SU-DHL-6 (cell line): ENCODE measurements at regions not wholly inside any gene's neighbourhood (a gene's known extent, or its start where the extent isn't known, plus 50 kb on each side); places are given as distances from the start of the nearest gene placed in this dataset.

Experiments used
- EZH2phosphoT487 ChIP-seq: fragments of 200-600 bp; sonication (generic), shearing (Covaris generic); conservative IDR thresholded peaks from 2 replicates; pipeline ENCODE4 v1.6.1; 2018; ENCODE audit warnings: mild to moderate bottlenecking, antibody characterized with exemption, low read length, moderate library complexity, mixed read lengths
- TF ChIP-seq, protein P1 (sequence below): fragments of 200-600 bp; sonication (generic); IDR thresholded peaks from one replicate; pipeline ENCODE4 v1.5.1; 2017; ENCODE audit warnings: antibody characterized with exemption, mild to moderate bottlenecking, low read length, moderate library complexity; ENCODE audit not compliant: insufficient read depth, poor library complexity, severe bottlenecking

GRCh38 chr10:126777714-126778113 is 107.2 kb upstream of the C10orf90 start:
- TF ChIP-seq, protein P1, sequence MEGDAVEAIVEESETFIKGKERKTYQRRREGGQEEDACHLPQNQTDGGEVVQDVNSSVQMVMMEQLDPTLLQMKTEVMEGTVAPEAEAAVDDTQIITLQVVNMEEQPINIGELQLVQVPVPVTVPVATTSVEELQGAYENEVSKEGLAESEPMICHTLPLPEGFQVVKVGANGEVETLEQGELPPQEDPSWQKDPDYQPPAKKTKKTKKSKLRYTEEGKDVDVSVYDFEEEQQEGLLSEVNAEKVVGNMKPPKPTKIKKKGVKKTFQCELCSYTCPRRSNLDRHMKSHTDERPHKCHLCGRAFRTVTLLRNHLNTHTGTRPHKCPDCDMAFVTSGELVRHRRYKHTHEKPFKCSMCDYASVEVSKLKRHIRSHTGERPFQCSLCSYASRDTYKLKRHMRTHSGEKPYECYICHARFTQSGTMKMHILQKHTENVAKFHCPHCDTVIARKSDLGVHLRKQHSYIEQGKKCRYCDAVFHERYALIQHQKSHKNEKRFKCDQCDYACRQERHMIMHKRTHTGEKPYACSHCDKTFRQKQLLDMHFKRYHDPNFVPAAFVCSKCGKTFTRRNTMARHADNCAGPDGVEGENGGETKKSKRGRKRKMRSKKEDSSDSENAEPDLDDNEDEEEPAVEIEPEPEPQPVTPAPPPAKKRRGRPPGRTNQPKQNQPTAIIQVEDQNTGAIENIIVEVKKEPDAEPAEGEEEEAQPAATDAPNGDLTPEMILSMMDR, result no peak
- no peak for TF ChIP-seq EZH2phosphoT487
